GM19463 (cell line): ENCODE measurements at regions not wholly inside any gene's neighbourhood (a gene's known extent, or its start where the extent isn't known, plus 50 kb on each side); places are given as distances from the start of the nearest gene placed in this dataset.

ENCODE experiments used
- ATAC-seq: cut with Tn5 transposase; IDR thresholded peaks from one replicate; pipeline ENCODE4 v1.9.1; 2021; ENCODE audit warnings: mild to moderate bottlenecking, moderate library complexity; ENCODE audit not compliant: unreplicated experiment

- ATAC-seq: no peak
Observed at GRCh38 chr10:129390147-129390546, 76.9 kb upstream of the MGMT start.

- no peak for ATAC-seq
Observed at GRCh38 chr10:129390726-129391125, 76.3 kb upstream of the MGMT start.

DNA sequence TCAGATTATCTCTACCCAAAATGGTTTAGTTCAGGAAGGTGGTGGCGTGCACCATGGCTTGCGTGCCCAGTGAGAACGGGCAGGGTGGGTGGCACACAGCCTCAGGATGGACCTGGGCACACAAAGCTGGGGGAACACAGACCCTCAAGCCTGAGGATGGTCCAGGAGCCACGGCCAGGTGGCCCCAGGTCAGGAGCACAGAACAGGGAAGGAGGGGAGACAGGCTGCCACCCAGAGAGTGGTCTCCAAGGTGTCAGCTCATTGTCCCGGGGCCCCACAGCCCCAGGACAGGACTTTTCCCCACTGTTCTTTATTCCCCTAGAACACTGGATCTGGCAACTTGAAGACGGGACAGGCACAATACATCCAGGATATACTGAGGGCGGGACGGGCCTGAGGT is 75.6 kb upstream of the MGMT start:
- ATAC-seq: no peak

GRCh38 chr10:129392855-129393254 is 74.2 kb upstream of the MGMT start:
- no peak for ATAC-seq

DNA sequence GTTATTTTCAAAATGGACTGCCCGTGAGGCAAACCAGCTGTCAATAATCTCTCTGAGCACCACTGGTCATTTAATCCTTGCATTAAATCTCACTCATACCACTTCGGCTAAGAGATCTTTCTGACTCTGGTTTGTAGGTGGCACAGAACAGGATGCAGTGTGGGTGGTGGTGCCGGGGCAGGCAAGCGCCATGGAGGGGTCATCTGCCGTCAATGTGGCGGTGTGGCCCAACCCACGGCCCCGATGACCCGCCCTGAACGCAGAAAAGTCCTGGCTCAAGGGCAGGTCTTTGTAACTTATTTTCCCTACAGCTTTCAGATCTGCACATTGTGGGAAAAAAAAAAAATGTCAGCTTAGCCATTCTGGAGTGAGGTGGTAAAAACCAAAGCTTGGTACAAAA is 73.2 kb upstream of the MGMT start:
- ATAC-seq: no peak

DNA sequence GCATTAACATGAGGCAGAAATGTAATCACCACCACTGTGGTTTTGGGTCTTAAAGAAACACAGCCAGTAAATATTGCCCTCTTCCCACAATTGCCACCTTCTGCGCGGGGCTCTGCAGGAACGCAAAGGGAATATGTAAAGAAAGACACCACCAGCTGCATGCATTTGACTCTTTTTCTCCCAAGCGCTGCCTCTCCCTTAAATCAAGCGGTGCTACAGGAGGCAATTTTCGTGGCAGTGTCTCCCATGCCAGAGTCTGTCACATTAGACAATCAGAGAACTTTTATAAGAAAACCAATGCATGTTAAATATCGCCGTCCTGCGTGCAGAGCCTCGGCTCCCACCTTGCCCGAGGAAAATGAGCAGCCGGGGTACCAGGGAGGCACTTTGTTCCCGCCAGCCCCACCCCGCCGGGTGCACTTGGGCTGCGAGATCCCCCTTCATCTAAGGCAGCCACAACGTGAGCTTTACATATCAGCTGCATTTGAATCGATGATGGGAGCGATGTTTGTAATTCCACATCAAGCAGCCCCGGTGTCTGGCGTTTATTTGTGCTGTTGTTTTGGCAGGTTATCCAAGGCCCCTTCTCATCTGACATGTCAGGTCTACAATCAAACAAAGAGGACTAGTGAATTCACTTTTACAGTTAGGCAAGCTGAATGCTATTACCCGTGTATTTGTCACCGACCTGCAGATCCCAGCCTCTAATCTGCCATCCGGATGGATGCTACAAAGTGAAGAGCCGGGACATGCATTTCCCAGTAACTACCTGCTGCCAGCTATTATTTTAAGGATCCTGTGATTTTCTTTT is 72.3 kb upstream of the MGMT start:
- ATAC-seq: no peak

- no peak for ATAC-seq
Observed at GRCh38 chr10:129396021-129396722, 70.9 kb upstream of the MGMT start.

DNA sequence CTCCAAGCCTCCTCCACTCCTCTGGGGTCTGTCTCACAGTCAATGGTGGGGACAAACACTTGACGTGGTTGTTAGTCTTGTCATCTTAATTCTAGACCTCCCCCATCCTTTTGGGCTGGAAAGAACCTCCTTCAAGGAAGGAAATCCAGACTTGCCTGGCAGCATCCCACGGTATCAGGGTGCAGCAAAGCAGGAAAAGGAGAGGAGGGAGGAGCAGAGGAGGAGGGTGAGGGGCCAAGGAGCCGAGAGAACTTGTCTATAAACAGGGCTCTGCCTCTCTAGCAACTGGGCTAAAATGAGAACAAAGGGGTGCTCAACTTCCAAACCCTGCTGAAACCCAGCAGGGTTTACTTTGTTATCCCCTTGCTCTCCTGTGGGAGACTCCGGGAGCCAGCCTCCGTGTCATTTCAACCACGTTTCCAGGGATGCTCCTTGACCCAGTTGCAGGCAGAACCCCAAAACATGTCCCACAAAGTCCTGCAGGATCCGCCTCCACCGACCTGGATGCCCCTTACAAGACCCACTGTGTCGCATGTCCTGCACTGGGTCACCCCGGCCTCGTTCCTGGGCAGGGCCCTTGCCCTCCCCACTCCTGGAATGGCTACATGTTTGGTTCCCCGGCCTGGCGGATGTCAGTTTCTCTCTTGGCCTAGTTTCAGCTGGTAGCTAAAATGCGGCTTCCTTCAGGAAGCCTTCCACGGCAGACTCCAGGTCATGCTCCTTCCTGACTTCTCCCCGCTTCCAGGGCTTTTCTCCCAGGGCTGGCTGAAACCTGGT is 69.7 kb upstream of the MGMT start:
- ATAC-seq: no peak

GRCh38 chr10:129398711-129399141 is 68.3 kb upstream of the MGMT start:
- ATAC-seq: no peak

DNA sequence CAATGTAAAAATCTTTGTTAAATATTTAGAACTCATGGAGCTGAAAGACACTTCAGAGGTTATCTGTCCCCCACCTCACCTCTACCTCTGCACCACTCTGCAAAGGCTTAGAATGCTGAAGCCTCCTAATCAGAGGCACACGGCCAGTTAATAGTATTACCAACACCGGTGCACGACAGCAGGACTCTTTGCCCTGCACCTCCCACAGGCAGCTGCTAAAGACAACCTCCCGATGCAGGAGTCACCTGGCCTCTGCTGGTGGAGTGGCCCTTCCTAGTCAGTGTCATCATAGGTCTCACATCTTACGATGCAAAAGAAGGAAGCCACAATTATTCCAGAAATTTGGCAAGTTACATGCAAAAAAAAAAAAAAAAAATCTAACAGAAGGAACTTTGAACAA is 66.6 kb upstream of the MGMT start:
- no peak for ATAC-seq

- ATAC-seq: no peak
Observed at GRCh38 chr10:129402459-129402858, 64.6 kb upstream of the MGMT start.

GRCh38 chr10:129404091-129404490 is 63.0 kb upstream of the MGMT start:
- ATAC-seq: no peak

DNA sequence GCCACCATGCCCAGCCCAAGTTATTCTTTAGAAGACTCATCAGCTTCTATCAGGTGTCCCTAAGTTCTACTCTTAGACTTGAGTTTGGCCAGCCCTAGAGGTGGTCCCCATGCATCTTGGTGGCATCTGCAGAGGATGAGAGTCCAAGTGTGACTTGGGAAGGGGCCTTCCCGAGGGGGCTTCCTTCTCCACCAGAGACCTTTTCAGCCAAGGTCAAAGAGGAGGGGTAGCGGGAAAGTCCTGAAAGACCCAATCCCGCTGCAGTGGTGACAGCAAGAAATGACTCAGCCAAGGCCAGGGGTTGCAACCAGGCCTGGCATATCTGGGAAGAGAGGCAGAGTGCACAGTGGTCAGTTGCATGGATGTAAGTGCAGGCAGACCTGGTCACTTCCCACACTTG is 61.7 kb upstream of the MGMT start:
- no peak for ATAC-seq

- ATAC-seq: no peak
Observed at GRCh38 chr10:129410688-129411392, 56.2 kb upstream of the MGMT start.

DNA sequence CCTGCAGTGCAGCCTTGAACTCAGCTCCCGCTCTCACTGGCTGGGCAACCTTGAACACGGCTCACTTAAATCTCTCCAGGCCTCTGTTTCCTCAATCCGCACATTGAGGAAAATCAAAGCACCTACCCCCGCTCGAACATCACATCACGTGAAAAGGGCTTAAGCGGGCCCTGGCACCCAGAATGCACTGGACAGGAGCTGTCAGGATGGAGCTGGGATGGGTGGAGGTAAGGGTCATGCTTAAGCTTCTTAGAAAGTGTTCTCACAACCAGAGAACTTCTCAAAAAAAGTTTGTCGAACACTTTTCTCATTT is 55.7 kb upstream of the MGMT start:
- no peak for ATAC-seq

DNA sequence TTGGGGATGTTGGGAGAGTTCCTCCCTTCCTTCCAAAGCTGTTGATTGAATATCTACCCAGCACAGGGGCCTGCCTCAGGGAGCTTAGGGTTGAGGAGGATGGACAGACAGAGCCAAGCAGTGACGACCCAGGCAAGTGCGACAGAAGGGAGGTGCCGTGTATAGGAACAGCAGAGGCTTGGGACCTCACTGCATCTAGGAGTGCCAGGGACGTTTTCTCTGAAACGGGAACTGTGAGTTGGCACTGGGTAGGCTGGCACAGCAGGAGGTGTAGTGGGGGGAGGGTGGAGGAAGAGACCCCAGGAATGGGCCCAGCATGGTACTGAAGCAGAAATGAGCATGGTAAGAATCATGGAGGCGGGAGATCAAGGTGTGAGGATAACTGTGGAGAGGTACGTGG is 55.3 kb upstream of the MGMT start:
- no peak for ATAC-seq

DNA sequence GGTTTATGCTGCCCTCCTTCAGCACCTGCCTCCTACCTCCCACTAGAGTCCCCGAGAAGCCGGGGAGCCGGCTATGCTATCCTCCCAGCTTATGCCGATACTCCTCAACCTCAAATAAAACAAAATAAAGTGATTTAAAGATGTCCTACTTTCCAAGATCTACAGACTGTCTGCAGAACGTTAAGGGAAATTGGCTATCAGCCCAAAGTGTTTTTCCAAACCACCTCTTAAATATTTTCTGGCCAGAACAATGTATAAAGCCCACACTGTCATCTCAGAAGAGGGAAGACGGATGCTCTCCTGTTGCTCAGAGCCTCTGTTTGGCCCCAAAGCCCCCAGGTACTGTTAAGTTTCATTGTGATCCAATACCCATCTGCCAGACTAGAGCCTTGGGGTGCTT is 54.0 kb upstream of the MGMT start:
- no peak for ATAC-seq

DNA sequence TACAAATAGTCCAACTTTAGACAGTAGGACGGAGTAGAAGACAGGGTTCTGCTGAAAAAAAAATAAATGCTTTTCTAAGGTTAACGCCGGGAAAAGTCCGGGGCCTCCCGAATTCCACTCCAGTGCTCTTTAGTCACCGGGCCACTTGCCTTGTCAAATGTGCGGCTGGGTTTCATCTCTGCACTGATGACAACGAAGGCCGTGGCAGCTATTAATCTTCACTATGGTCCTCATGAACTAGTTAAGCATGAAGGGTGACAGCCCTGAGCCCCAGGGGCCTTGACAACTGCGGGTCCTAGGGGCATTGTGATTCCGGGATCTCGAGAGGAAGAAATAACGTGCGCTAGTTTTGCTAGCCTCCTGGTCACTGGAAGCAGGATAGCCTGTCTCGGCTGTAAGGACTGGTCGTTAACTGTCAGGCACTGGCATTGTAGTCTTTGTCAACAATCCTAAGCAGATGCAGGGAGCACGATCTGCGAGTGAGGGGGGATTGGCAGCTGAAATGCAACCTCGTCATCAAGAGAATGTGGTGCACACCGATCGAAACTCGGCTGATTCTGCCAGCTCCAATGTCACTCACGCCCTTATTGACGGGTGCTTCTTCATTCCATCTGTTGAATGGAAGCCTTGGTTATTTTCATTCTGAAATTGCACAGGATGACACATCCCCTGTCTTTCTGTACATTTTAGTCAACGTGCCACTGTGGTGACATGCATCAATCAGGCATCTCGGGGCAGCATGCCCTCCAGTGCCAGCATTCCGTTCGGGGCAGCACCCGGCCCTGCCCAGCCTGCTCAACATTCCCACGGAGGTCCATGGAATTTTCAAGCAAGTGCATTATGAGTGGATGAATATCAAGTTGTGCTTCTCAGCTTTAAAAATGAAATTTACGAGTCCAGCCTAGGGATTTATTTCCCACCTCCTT is 51.6 kb upstream of the MGMT start:
- no peak for ATAC-seq

DNA sequence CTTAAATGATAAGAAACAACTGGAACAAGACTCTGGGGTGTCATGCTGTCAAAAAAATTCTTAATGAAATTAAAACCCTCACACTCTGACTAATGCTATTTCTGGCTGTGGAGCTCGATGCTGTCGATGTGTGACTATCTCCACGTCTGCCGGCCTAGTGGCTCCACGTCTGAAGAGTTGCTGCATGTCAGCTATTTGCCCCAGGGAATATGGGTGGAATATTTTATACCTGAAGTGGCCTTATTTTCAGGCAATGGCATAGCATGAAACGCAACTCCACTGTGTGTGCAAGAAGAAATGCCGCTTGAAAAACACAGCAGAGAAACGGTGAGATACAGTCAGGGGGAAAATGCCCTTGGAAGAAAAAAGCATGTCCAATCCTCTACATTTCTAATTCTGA is 50.9 kb upstream of the MGMT start:
- ATAC-seq: no peak
